ENCODE measurements at regions not wholly inside any gene's neighbourhood (a gene's known extent, or its start where the extent isn't known, plus 50 kb on each side); places are given as distances from the start of the nearest gene placed in this dataset.
"Not testable (repeated sequence)": the region's sequence is repeated elsewhere in the genome, so short reads cannot be mapped to it uniquely, and the experiment has no call there.

DNA sequence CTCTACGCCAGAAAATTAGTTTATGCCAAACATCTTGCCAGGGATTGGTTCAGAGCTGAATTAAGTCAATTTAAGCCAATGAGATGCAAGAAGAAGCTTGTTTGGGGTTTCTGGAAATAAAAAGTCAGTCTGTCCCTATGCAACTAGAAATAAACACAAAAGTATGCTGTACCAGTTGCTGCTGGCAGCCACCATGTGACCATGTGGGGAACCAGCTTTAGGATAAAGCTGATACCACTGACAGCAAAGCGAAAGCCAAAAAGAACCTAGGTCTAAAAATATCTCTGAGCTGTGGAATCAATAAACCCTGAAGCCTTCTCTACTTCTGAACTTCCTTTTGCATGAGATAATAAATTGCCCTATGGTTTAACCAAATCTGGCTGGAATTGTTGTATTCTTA is 181.8 kb upstream of the PARD3B start:
- DNase-seq (ENCODE audit: low spot score) = no peak

DNA sequence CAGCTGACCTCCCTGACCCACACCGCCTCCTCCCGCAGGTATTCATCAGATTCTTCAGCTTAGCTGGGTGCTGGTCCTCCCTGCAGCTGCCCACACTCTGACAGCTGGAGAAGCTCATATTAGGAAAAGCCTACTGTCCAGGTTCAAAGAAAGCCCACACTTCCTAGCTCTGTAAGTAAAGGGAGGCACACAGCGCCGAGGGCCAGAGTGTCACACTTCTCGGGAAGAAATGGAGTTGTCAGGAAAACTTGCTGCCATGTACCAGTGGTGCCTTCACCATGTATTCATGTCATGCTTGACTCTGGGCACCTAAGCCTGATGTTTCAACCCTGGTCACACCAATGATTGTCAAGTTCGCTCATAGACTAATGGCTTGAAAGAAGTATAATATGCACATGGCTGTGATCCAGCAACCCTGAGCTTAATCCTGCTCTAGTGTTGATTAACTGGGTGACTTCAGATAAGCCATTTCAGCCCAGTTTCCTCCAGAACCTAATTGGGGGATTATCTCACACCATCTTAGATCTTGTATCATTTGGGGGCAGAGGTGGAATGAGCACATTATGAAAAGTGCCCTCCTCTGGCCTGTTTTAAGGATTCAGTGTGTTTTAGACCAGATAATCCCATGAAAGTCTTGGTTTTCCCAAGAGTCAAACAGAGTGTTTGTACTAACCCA is 180.3 kb upstream of the PARD3B start:
- peak; percentile 50 for DNase-seq (ENCODE audit: low spot score)

DNA sequence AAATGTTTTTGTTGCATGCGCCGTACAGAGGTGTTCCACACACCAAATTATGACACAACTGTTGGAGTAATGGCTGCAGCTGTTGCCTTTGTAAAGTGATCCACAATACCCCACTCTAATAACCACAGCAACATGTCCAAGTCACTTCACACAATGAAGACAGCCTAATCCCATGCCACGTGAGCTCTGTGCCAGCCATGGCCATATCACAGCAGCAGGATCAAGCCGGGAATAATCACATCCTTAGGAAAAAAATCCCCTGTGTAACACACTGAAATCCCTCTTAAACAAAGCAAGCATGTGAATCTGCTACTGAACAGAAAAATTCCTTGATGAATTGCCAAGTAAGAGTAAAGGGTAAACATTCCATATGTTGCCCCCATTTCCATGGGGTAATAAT is 179.5 kb upstream of the PARD3B start:
- peak; percentile 75 for DNase-seq (ENCODE audit: low spot score)

DNA sequence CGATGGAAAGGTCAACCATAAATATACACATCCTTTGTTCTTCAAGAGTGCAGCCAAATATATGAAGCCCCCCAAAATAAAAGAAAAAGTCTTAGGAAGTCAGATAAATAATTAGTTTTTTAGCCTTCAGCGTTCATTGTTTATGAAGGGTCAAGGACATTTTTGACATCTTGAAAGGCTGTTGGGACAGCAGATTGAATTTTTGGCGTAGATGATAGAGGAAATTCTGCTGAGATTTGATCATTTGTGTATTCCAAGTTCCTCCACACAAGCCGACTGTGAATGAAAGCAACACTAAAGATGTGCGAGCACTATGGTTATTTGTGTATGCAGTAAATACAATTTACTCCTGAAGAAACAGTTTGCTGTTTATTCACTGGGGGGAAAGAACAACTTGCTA is 177.8 kb upstream of the PARD3B start:
- no peak for DNase-seq (ENCODE audit: low spot score)

DNA sequence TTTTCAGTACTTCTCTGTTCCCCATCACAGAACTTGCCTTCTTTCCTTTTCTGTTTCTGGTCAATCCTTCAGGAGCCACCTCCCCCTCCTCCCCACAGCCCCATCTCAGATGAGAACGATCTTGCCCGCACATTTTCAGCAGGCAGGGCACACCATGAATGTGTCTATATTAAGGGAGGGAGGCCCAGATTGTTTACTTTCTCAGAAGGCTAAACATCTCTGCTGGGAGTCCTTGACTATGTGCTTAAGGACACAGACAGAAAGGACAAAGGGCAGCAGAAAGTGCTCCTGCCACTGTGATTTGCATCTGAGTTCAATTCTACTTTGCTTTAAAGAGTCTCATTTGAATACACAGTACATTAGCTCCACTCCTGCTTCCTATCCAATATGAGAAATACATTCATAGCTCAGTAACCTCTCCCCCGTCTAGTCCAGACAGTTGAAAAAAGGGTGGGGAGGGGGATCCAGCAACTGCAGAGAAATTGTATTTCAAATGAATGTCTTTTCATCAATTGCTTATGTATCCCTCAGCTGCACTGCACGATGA is 175.0 kb upstream of the PARD3B start:
- DNase-seq (ENCODE audit: low spot score) = no peak

DNA sequence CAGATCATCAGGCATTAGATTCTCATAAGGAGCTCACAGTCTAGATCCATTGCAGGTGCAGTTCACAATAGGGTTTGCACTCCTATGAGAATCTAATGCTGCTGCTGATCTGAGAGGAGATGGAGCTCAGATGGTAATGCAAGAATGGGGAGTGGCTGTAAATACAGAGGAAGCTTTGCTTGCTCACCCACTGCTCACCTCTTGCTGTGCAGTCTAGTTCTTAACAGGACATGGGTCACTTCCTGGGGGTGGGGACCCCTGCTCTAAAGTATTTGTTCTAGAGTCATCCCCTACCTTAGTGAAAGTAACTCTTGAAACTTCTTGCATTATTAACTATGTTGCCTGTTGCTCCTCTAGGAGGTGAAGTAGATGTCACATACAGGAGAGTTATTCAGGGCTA is 171.3 kb upstream of the PARD3B start:
- DNase-seq (ENCODE audit: low spot score) = no peak

DNA sequence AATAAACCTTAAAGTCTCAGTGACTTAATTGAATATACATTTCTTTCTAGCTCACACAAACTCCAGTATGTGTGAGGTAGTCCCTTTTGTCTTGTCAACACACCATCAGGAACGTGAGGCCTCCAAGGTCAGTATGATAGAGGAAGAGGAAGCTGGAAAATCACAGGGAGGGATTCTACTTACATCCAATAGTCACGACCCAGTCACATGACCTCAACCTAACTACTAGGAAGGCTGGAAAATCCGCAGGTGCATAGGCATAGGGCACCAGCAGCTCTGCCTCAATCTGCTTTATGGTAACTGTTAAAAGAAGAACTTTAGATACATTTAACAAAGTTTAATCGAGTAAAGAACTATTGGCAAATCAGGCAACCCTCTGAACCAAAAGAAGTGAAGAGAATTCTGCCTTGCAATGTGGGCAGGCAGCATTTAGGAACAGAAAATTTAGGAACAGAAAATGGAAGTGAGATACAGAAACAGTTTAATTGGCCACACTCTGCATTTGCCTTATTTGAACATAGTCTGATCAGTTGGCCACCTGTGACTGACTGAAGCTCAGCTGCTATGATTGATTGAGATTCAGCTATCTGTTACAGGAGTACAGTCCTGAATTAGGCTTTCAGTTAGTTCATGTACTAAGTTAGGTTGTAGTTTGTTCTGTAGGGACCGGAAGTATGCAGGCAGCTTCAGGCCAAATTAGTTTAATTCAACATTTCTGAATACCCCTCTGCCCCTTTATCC is 165.0 kb upstream of the PARD3B start:
- no peak for DNase-seq (ENCODE audit: low spot score)

DNA sequence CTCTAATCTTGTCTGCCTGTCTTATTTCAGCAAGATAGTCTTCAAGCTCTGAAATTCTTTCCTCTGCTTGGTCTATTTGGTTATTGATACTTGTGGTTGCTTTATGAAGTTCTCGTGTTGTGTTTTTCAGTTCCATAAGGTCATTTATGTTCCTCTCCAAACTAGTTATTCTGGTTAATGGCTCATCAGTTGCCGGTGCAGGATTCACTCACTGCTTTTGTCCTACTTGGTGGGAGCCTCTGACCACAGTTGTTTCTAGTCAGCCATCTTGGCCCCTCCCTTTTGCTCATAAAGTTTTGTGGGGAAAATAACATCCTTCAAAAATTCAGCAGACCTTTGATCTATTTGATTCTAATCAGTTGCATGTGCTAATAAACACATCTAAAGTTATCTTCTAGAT is 158.6 kb upstream of the PARD3B start:
- no peak for DNase-seq (ENCODE audit: low spot score)

DNA sequence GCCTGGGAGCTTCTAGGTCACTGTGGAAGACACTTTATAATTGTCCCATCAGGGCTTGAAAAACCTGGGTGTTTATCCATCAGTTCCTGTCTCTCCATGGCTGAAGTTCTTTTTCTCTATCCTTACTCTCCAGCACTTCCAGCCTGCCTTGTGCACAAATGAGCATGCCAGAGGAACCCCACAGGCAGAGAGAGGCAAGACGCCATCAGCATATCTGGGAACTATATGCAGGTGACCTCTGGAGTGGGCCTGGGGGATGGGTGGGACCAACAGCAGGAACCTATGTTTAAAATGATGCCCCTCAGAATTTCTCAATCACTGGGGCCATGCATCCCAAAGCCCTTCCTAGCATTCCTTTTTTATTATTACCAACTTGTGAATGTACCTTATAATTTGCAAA is 156.2 kb upstream of the PARD3B start:
- DNase-seq (ENCODE audit: low spot score) = no peak

DNA sequence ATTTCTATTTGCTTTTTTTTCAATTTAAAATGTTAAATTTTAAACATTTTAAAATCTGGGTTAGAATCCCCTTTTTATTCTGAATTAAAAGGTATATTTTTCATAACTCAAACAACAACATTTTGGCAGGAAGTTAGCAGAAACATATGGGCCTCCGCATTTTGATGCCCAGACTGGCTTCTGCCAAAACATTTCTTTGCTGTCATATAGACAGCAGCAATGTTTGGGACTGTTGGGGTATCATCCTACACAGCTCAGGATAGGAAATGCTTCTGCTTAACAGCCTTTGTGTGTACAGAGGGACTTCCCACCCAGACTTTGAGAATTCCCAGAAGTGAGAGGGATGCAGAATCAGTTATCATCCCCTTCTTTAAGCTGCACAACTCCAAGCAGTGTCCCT is 155.4 kb upstream of the PARD3B start:
- DNase-seq (ENCODE audit: low spot score) = no peak

DNA sequence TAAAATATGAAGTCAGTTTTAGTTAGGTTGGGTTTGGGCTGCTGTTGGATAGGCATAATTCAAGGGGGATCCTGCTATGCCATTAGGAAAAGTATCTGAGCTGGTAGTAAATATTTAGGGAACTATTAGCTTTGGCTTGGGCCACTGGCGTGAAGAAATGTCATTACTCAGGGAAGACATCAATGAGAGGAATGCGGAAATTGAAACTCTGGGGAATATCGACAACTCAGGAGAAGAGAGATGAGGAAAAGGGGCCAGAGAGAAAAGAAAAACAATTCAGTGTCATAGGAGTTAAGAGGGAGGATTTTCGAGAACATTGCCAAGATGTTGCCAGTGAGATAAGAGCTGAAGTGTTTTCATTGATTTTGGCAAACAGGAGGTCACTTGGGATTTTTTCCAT is 149.7 kb upstream of the PARD3B start:
- no peak for DNase-seq (ENCODE audit: low spot score)

DNA sequence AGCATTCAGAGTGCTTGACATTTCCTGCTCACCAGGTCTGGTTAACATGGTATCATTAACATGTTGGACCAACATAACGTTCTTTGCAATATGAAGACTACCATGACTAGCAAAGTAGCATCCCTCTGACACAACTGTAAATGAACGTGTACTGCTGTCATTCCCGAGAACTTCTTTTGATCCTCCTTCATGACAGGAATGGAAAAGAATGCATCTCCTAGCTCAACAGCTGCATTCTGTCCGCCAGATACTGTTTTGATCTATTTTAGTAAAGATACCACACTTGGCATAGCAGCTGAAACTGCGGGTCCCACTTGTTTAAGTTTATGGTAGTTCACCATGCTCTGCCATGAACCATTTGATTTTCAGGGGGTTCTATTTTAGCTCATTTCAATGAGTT is 144.2 kb upstream of the PARD3B start:
- DNase-seq (ENCODE audit: low spot score) = no peak

DNA sequence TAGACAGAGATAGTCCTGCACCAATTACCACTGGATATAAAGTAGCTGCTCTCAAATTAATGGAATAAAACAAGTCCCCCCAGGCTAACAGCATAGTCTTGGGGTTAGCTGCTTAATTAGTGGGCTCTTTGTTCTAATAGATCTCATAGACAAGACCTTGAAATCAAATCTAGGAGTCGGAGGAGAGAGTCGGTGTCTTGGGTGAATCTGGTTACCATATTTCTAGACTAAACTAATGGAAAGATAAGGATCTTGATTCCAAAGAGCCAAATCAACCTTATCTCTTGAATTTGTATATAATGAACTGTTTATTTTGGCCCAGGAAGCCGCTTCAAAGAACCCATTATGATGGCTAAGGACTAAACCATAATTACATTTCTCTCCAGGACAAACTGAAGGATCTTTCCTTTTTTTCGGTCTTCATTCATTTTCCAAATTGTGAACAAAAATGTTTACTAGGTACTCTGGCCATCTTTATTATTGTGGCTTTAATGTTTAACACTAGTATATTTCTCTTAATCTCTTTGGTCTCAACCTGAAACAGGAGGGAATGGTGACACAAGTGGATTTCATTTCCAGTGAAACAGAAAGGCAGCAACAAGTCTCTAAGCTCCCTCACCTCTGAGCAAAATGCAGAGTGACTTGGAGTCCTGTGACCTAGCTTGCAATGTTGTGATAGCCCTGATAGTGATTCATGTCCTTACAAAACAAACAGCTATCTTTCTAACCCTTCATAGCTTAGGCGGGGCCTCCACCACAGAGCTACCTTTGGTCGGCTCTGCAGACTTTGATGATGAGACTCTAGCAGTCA is 137.9 kb upstream of the PARD3B start:
- DNase-seq (ENCODE audit: low spot score) = no peak

DNA sequence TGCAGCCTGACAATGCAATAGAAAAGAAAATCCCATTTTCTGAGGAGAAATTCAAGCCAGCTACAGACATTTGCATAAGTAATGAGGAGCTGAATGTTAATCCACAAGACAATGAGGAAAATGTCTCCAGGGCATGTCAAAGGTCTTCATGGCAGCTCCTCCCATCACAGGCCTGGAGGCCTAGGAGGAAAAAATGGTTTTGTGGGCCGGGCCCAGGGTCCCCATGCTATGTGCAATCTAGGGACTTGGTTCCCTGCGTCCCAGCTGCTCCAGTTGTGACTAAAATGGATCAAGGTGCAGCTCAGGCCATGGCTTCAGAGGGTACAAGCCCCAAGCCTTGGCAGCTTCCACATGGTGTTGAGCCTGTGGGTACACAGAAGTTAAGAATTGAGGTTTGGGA is 132.5 kb upstream of the PARD3B start:
- not testable (repeated sequence) for DNase-seq (ENCODE audit: low spot score)

DNA sequence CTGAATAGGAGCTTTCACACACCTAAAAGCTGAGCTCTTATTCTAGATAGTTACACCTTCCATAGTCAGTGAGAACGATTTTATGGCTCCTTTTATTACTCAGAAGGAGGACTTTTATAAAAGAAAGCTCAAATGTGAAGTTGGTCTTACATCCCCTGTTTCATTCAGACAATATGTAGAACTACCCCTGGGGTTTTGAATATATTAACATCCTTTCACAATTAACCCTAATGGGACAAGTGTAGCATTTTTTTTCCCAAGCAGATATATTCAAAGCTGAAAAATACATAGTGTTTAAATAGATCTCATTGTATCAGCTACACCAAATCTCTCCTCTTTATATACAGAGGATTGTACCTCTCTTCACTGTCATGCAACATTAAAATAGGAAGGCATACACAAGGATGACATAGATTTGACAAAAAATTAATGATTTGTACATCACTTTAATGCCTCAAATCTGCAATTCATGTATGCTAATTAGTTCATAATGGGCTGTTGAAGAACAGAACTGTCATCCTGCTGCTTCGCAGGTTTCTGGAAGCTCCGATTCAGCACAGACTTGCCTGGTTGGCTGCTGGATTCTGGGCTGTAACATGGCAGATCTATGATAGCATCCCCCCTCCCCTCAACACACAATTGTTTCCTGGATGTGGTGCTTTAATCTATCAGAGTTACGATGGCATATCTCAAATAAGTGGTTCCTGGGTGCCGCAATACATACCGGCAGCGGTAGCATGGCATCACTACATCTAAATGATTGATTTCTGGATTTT is 129.7 kb upstream of the PARD3B start:
- DNase-seq (ENCODE audit: low spot score) = no peak

DNA sequence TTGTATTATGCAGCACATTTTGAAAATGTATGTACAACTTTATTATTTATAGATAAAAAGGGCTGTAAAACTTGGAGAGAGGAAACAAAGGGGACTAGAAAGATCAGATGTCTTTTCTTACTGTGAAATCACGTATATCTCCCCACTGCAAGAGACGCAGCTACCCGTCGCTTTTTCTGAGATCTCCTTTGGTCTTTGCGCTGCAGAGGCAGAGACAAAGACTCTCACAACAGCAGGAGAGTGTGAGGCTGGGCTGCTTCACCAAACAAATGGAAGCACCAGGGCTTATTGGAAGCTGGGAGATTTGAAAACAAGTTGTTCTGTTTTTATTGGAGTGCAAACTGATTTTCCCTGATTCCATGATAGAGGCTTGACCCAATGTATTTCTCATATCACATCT is 129.0 kb upstream of the PARD3B start:
- no peak for DNase-seq (ENCODE audit: low spot score)

DNA sequence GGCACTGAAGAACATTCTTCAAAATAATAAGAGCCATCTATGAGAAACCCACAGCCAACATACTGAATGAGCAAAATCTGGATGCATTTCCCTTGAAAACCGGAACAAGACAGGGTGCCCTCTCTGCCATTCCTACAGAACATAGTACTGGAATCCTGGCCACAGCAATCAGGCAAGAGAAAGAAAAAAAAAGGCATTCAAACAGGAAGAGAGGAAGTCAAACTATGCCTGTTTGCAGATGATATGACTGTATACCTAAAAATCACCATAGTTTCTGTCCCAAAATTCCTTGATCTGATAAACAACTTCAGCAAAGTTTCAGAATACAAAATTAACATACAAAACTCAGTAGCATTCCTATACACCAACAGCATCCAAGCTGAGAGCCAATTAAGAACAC is 119.5 kb upstream of the PARD3B start:
- no peak for DNase-seq (ENCODE audit: low spot score)

DNA sequence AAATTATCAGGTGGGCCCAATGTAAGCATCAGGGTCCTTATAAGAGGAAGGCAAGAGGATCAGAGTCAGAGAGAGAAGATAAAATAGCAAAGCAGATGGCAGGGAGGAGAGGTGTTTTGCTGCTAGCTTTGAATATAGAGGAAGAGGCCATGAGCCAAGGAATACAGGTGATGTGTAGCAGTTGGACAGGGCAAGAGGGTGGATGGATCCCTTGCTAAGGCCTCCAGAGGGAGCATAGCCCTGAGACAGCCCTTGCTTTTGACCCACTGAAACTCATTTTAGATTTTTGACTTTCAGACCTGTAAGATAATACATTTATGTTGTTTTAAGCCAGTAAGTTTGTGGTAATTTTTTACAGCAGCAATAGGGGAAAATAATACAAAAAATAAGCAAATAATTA is 116.6 kb upstream of the PARD3B start:
- no peak for DNase-seq (ENCODE audit: low spot score)

DNA sequence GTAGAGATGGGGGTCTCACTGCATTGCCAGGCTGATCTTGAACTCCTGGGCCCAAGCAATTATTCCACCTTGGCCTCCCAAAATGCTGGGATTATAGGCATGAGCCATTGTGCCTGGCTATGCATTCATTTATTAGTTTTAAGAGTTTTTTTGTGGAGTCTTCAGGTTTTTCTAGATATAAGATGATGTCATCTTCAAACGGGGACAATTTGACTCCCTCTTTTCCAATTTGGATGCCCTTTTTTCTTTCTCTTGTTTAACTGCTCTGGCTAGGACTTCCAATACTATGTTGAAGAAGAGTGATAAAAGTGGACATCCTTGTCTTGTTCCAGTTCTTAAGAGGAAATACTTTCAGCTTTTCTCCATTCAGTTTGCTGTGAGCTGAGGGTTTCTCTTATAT is 113.7 kb upstream of the PARD3B start:
- no peak for DNase-seq (ENCODE audit: low spot score)

DNA sequence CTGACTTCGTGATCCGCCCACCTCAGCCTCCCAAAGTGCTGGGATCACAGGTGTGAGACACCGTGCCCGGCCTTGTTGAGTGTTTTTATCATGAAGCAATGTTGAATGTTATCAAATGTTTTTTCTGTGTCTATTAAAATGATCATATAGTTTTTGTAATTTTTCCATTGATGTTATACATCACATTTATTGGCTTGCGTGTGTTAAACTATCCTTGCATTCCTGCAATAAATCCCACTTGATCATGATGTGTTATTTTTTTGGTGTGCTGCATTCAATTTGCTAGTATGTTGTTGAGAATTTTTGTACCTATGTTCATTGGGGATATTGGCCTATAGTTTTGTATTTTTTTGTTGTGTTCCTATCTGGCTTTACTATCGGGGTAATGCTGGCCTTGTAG is 113.1 kb upstream of the PARD3B start:
- DNase-seq (ENCODE audit: low spot score) = no peak

DNA sequence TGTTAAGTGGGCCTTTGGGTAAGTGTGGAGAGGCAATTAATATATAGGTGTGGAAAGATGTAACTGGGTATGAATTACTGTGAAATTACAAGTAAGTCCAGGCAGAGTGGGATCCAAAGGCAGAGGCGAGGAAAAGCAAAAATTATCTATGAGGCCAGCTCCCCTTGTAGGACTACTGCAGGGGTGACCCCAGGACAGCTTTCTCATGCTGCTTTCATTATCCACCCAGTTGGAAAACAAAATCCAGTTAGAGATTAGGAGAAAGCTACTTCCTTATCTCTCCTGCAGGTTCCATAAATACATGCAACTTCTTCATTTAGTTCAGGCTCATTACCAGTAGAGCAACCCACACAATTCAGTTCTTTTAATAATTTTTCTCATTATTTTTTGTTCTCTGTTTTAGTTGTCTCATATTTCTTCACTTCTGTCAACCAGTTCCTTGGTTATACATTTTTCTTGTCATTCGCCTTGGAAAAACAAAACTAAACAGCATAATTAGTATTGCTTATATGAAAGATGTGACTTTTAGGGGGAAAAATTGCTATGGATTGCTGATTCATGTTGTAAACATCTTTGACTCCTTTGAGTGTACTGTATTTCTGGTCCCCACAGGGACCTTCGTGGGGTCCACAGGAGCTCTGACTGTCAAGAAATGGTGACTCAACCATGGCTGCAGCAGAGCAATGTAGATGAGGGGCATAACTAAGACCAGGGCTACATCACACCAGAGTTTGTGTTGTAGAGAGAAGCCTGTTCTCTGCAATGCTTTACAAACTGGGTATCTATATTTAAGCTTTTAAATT is 110.4 kb upstream of the PARD3B start:
- no peak for DNase-seq (ENCODE audit: low spot score)

Data from D341Med (cell line).